Testis (tissue), 2 donors: ENCODE measurements at regions not wholly inside any gene's neighbourhood (a gene's known extent, or its start where the extent isn't known, plus 50 kb on each side); places are given as distances from the start of the nearest gene placed in this dataset.

Source experiments
- DNase-seq: peaks from one replicate; pipeline ENCODE4 v3.0.0-alpha.2; 2019
- H3K27ac ChIP-seq, 2 donors: fragments of 200-600 bp; sonication (generic); one replicate each; pipeline ENCODE4 v1.5.1; 2019
- H3K27me3 ChIP-seq: fragments of 200-600 bp; sonication (generic); one replicate; pipeline ENCODE4 v1.5.1; 2019
- H3K36me3 ChIP-seq: fragments of 200-600 bp; sonication (generic); one replicate; pipeline ENCODE4 v1.5.1; 2017; ENCODE audit warnings: low read depth; ENCODE audit errors: missing control alignments
- H3K4me1 ChIP-seq: fragments of 200-600 bp; sonication (generic); one replicate; pipeline ENCODE4 v1.5.1; 2019
- H3K4me3 ChIP-seq, 2 donors: fragments of 200-600 bp; sonication (generic); one replicate each; pipeline ENCODE4 v1.5.1; 2017 to 2019
- H3K9me3 ChIP-seq: fragments of 200-600 bp; sonication (generic); one replicate; pipeline ENCODE4 v1.5.1; 2017
- POLR2A ChIP-seq: fragments of 450-650 bp; IDR thresholded peaks from one replicate; pipeline ENCODE4 v1.6.1; 2017; ENCODE audit warnings: antibody characterized with exemption, mild to moderate bottlenecking, moderate library complexity
- WGBS, 2 donors: methylation state at CpG; one replicate each; pipeline ENCODE4 v1.1.5; 2018; 5-methylcytosine and 5-hydroxymethylcytosine counted together
- intact Hi-C: fragments of 100-400 bp; cut with DNase I; formaldehyde crosslinking; loops from one replicate; pipeline ENCODE4 v1.15.1; 2023; ENCODE audit warnings: low total_unique reads
- small RNA-seq, 2 donors: library from RNA; depleted of rRNA; stranded (forward); fragments of <200 nt; gene quantifications; one replicate each; pipeline ENCODE3, GENCODE V24; 2016
- TF ChIP-seq, protein P1 (sequence below), 3 experiments: fragments of 450-650 bp in 2 of 3; fragments of 200-600 bp in 1 of 3; sonication (generic) in 1 of 3; IDR thresholded peaks; one replicate each; pipeline ENCODE4 v1.5.1; 2016 to 2019; ENCODE audit warnings: antibody characterized with exemption in 3 of 3, mild to moderate bottlenecking in 2 of 3, moderate library complexity in 1 of 3

- 76 to 77% methylated on average over 7 of the region's 7 CpGs for WGBS, 2 donors
- no peaks in the 10 kb centered on the region for H3K36me3 ChIP-seq
Observed at GRCh38 chr4:103774326-103774825, 54.6 kb upstream of the TACR3 start.

DNA sequence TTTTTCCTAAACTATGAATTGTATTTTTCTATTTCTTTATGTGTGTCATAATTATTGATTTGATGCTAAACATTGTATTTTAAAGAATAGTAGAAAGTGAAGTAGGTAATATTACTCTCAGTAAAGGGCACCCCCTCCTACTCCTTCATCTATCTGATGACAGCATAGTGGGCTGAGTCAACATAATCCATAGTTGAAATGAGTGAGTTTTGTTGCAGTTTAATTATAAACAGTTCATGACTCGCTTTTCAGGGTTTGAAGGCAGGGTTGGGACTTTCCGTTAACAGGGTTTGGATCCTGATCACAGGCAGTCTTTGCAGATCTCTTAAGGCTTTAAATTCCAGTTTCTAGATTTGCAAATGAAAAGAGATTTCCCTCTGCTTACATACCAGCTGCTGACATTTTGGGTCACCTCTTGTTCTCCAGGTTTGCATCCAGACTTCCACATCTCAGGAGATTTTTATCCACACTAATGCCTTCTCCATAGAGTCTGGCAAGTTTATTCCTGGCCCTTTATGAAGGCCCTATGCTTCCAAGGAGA, 54.0 kb upstream of the TACR3 start:
- WGBS, 2 donors, result 84 to 86% methylated on average over 2 of the region's 2 CpGs

More at GRCh38 chr4:103774326-103774825, 54.6 kb upstream of the TACR3 start:
- Histone ChIP-seq H3K4me3 (no peak overlapping the region), H3K27ac (no peak overlapping the region), H3K27me3 (no peaks in the 10 kb centered on the region), H3K9me3 (no peaks in the 10 kb centered on the region), H3K4me1 (no peaks in the 10 kb centered on the region)
- TF ChIP-seq, protein P1, sequence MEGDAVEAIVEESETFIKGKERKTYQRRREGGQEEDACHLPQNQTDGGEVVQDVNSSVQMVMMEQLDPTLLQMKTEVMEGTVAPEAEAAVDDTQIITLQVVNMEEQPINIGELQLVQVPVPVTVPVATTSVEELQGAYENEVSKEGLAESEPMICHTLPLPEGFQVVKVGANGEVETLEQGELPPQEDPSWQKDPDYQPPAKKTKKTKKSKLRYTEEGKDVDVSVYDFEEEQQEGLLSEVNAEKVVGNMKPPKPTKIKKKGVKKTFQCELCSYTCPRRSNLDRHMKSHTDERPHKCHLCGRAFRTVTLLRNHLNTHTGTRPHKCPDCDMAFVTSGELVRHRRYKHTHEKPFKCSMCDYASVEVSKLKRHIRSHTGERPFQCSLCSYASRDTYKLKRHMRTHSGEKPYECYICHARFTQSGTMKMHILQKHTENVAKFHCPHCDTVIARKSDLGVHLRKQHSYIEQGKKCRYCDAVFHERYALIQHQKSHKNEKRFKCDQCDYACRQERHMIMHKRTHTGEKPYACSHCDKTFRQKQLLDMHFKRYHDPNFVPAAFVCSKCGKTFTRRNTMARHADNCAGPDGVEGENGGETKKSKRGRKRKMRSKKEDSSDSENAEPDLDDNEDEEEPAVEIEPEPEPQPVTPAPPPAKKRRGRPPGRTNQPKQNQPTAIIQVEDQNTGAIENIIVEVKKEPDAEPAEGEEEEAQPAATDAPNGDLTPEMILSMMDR (IDR thresholded peaks at IDR 0.05), result no peak
- TF ChIP-seq POLR2A, result no peak
- intact Hi-C loops, result no loop called here
- DNase-seq, result no peak

More for the DNA sequence above, 54.0 kb upstream of the TACR3 start:
- no peak overlapping the region for H3K4me3 ChIP-seq
- no peaks in the 10 kb centered on the region for H3K36me3 ChIP-seq
- no peak for DNase-seq
- H3K27ac ChIP-seq, result no peak overlapping the region
- H3K9me3 ChIP-seq, result no peaks in the 10 kb centered on the region
- intact Hi-C loops, result no loop called here
- no peaks in the 10 kb centered on the region for H3K4me1 ChIP-seq
- no peaks in the 10 kb centered on the region for H3K27me3 ChIP-seq
- no peak for TF ChIP-seq POLR2A
- TF ChIP-seq, protein P1 (IDR thresholded peaks at IDR 0.05), result no peak

Small RNA genes in the stretch of these regions (small RNA-seq; reads per million reads assigned to genes)
- gene RNU6-635P, result 0 reads per million in 2 donors
